IMR-90 (cell line): ENCODE measurements at regions not wholly inside any gene's neighbourhood (a gene's known extent, or its start where the extent isn't known, plus 50 kb on each side); places are given as distances from the start of the nearest gene placed in this dataset.
"Not testable (repeated sequence)": the region's sequence is repeated elsewhere in the genome, so short reads cannot be mapped to it uniquely, and the experiment has no call there.

Source experiments
- ATAC-seq: fragments of 200-7000 bp; cut with Tn5 transposase; 2 replicates; pipeline ENCODE4 v1.9.1; 2020; ENCODE audit warnings: low read depth, mild to moderate bottlenecking, moderate library complexity
- BruUV-seq: library from RNA; stranded (reverse); fragments of 400-500 nt; replicated peaks from 2 replicates; lab custom pipeline; 2021; lab: Mats Ljungman, UMichigan
- CTCF ChIA-PET: fragments of 300-600 bp; formaldehyde crosslinking; extraction: SDS; loops from one replicate; lab custom pipeline; 2021; ENCODE audit warnings: antibody characterized with exemption; lab: Yijun Ruan, JAX
- POLR2A ChIA-PET: fragments of 300-600 bp; sonication (Branson Sonifier 250); formaldehyde crosslinking; loops from one replicate; lab custom pipeline; 2022; ENCODE audit warnings: antibody characterized with exemption; ENCODE audit not compliant: unreplicated experiment; lab: Charles Lee
- DNase-seq: peaks from one replicate; pipeline ENCODE4 v3.0.0; 2013
- H2AFZ ChIP-seq: replicated peaks from 2 replicates; pipeline ENCODE3; 2013; ENCODE audit warnings: low read length, mild to moderate bottlenecking; ENCODE audit not compliant: poor library complexity
- H2AK5ac ChIP-seq: 2 replicates; pipeline ENCODE4 v1.6.1; 2013; ENCODE audit warnings: low read depth, low read length, inconsistent platforms
- H2AK9ac ChIP-seq: replicated peaks from 2 replicates; pipeline ENCODE3; 2013; ENCODE audit warnings: mild to moderate bottlenecking, low read depth, low read length, moderate library complexity; ENCODE audit not compliant: poor library complexity
- H2BK120ac ChIP-seq: 2 replicates; pipeline ENCODE4 v1.6.1; 2013; ENCODE audit warnings: low read depth, low read length, inconsistent platforms
- H2BK15ac ChIP-seq: 3 replicates; pipeline ENCODE4 v1.6.1; 2013; ENCODE audit warnings: low read depth, low read length, inconsistent platforms
- H2BK20ac ChIP-seq: 2 replicates; pipeline ENCODE4 v1.6.1; 2013; ENCODE audit warnings: low read depth, mild to moderate bottlenecking, inconsistent platforms, low read length, moderate library complexity
- H2BK5ac ChIP-seq: 2 replicates; pipeline ENCODE4 v1.6.1; 2013; ENCODE audit warnings: mild to moderate bottlenecking, low read depth, low read length, inconsistent platforms; ENCODE audit not compliant: poor library complexity, severe bottlenecking
- H3K14ac ChIP-seq: replicated peaks from 2 replicates; pipeline ENCODE4 v1.6.1; 2013; ENCODE audit warnings: low read depth, low read length, inconsistent platforms
- H3K18ac ChIP-seq: 2 replicates; pipeline ENCODE4 v1.6.1; 2013; ENCODE audit warnings: low read depth, low read length, control low read depth
- H3K23ac ChIP-seq: 2 replicates; pipeline ENCODE4 v1.6.1; 2013; ENCODE audit warnings: low read depth, low read length, inconsistent platforms
- H3K27ac ChIP-seq: 2 replicates; pipeline ENCODE4 v1.5.1; 2013; ENCODE audit warnings: mild to moderate bottlenecking, control low read depth, low read length; ENCODE audit not compliant: insufficient read depth
- H3K27me3 ChIP-seq: 2 replicates; pipeline ENCODE4 v1.6.1; 2013; ENCODE audit warnings: low read length; ENCODE audit not compliant: control insufficient read depth, insufficient read depth
- H3K36me3 ChIP-seq: 2 replicates; pipeline ENCODE4 v1.6.1; 2013; ENCODE audit warnings: low read length, mixed read lengths; ENCODE audit not compliant: control insufficient read depth, insufficient read depth
- H3K4ac ChIP-seq: 2 replicates; pipeline ENCODE4 v1.6.1; 2013; ENCODE audit warnings: low read depth, low read length, inconsistent platforms
- H3K4me1 ChIP-seq: 2 replicates; pipeline ENCODE4 v1.6.1; 2013; ENCODE audit warnings: low read length, mixed read lengths; ENCODE audit not compliant: control insufficient read depth, insufficient read depth
- H3K4me2 ChIP-seq: 2 replicates; pipeline ENCODE4 v1.6.1; 2013; ENCODE audit warnings: low read depth, mild to moderate bottlenecking, control low read depth, low read length, moderate library complexity
- H3K4me3 ChIP-seq: 2 replicates; pipeline ENCODE4 v1.5.1; 2013; ENCODE audit warnings: low read depth, mild to moderate bottlenecking, control low read depth, low read length, moderate library complexity; ENCODE audit not compliant: insufficient read depth
- H3K56ac ChIP-seq: 2 replicates; pipeline ENCODE4 v1.6.1; 2013; ENCODE audit warnings: low read length, inconsistent platforms; ENCODE audit not compliant: insufficient read depth; ENCODE audit errors: extremely low read depth
- H3K79me1 ChIP-seq, 2 experiments: 2 replicates each; pipeline ENCODE4 v1.6.1; 2013; ENCODE audit warnings: low read length in 2 of 2, inconsistent platforms in 1 of 2, low read depth in 1 of 2
- H3K9ac ChIP-seq: 2 replicates; pipeline ENCODE4 v1.6.1; 2013; ENCODE audit warnings: low read depth, low read length, control low read depth
- H3K9me1 ChIP-seq: 2 replicates; pipeline ENCODE4 v1.6.1; 2013; ENCODE audit warnings: low read length, inconsistent platforms; ENCODE audit not compliant: insufficient read depth
- H3K9me3 ChIP-seq: 2 replicates; pipeline ENCODE4 v1.6.1; 2013; ENCODE audit warnings: low read length; ENCODE audit not compliant: control insufficient read depth, insufficient read depth
- H4K20me1 ChIP-seq: 2 replicates; pipeline ENCODE4 v1.6.1; 2013; ENCODE audit warnings: low read length, inconsistent platforms; ENCODE audit not compliant: insufficient read depth
- H4K5ac ChIP-seq: 2 replicates; pipeline ENCODE4 v1.6.1; 2013; ENCODE audit warnings: mild to moderate bottlenecking, low read depth, low read length, control low read depth
- H4K8ac ChIP-seq, 2 experiments: 2 replicates each; pipeline ENCODE4 v1.6.1; 2013; ENCODE audit warnings: low read depth in 2 of 2, low read length in 2 of 2, control low read depth in 1 of 2, inconsistent platforms in 1 of 2
- H4K91ac ChIP-seq: 2 replicates; pipeline ENCODE4 v1.6.1; 2013; ENCODE audit warnings: low read depth, low read length, inconsistent platforms; ENCODE audit not compliant: insufficient read depth
- WGBS, 2 experiments: methylation state at CpG; one replicate each; pipeline versions ENCODE4 v1.1.5 to v1.1.7; 2013; ENCODE audit warnings: missing lambda C conversion rate in 2 of 2; ENCODE audit not compliant: insufficient read length in 1 of 2; ENCODE audit errors: extremely low coverage in 2 of 2; 5-methylcytosine and 5-hydroxymethylcytosine counted together
- dilution Hi-C: fragments of 300-500 bp; cut with HindIII; formaldehyde crosslinking; loops from one replicate; pipeline ENCODE4 v1.14.3; 2018; ENCODE audit warnings: low sequenced_read_pairs; ENCODE audit not compliant: unreplicated experiment
- in situ Hi-C: fragments of 300-500 bp; cut with MboI; formaldehyde crosslinking; loops from 3 replicates; pipeline ENCODE4 v1.14.3; 2019; ENCODE audit warnings: low sequenced_read_pairs, inconsistent platforms, mixed read lengths
- intact Hi-C: fragments of 100-400 bp; cut with micrococcal nuclease; formaldehyde crosslinking; loops from 2 replicates; pipeline ENCODE4 v1.10.0; 2022

- H3K9me3 ChIP-seq, H4K8ac ChIP-seq, in situ Hi-C loops, H2BK15ac ChIP-seq, H3K4me2 ChIP-seq, H2AK9ac ChIP-seq, H3K23ac ChIP-seq, DNase-seq, H3K27ac ChIP-seq, H3K14ac ChIP-seq, H3K56ac ChIP-seq, dilution Hi-C loops, H2BK20ac ChIP-seq, H2AK5ac ChIP-seq, H3K9me1 ChIP-seq, H2AFZ ChIP-seq, H2BK120ac ChIP-seq, H3K4ac ChIP-seq, H3K9ac ChIP-seq, H2BK5ac ChIP-seq, H3K4me1 ChIP-seq, H3K27me3 ChIP-seq, H3K4me3 ChIP-seq, BruUV-seq, H3K36me3 ChIP-seq, H4K5ac ChIP-seq, H4K20me1 ChIP-seq, ATAC-seq, H4K91ac ChIP-seq, H3K79me1 ChIP-seq, H3K18ac ChIP-seq: not testable (repeated sequence)
- intact Hi-C loops: loop anchor here (5.0 kb wide), 1 partner anchor 547 kb away; no protein-coding TSS in a partner anchor
- WGBS, 2 experiments: no CpG with 5 or more reads among the region's 4 CpGs
- ChIA-PET POLR2A (interaction anchor here (0.6 to 1.1 kb wide), 2 partner anchors 15 to 205 kb away, joined by 3 to 20 read pairs; no protein-coding TSS in a partner anchor), CTCF (interaction anchor here (0.7 kb wide), 1 partner anchor 9 kb away, joined by 3 read pairs; no protein-coding TSS in a partner anchor)
Observed at GRCh38 chr1:218520646-218521045, 175.5 kb downstream of the TGFB2 start.
